Endothelial cell of umbilical vein (primary cell): ENCODE measurements at regions not wholly inside any gene's neighbourhood (a gene's known extent, or its start where the extent isn't known, plus 50 kb on each side); places are given as distances from the start of the nearest gene placed in this dataset.

Experiments used
- EZH2 ChIP-seq: IDR thresholded peaks from 2 replicates; pipeline ENCODE4 v1.6.1; 2012; ENCODE audit warnings: borderline replicate concordance, low read depth, mild to moderate bottlenecking, moderate library complexity, low read length, inconsistent platforms; ENCODE audit not compliant: severe bottlenecking
- GATA2 ChIP-seq: IDR thresholded peaks from 2 replicates; pipeline ENCODE4 v1.7.0; 2011; ENCODE audit warnings: low read depth, mild to moderate bottlenecking, moderate library complexity, mixed read lengths, low read length; ENCODE audit not compliant: insufficient read length, insufficient read depth
- JUN ChIP-seq: IDR thresholded peaks from 2 replicates; pipeline ENCODE4 v1.6.1; 2011; ENCODE audit warnings: borderline replicate concordance, low read depth; ENCODE audit not compliant: insufficient read length, insufficient read depth
- MYC ChIP-seq: IDR thresholded peaks from one replicate; pipeline ENCODE4 v1.6.1; 2011; ENCODE audit warnings: mild to moderate bottlenecking, low read depth, low read length
- POLR2A ChIP-seq: IDR thresholded peaks from 2 replicates; pipeline ENCODE4 v1.6.1; 2012; ENCODE audit warnings: low read depth, mild to moderate bottlenecking, control low read depth, low read length
- POLR2AphosphoS5 ChIP-seq: IDR thresholded peaks from 2 replicates; pipeline ENCODE4 v1.6.1; 2012; ENCODE audit warnings: low read depth, mild to moderate bottlenecking, control low read depth, low read length, moderate library complexity; ENCODE audit not compliant: insufficient read depth
- TF ChIP-seq, protein P1 (sequence below), 2 donors: IDR thresholded peaks; 1 replicate in 1 of 2; 2 replicates in 1 of 2; pipeline ENCODE4 v1.5.1; 2011; ENCODE audit warnings: low read length in 2 of 2, mild to moderate bottlenecking in 2 of 2, moderate library complexity in 2 of 2, control low read depth in 1 of 2, inconsistent platforms in 1 of 2, low read depth in 1 of 2; ENCODE audit not compliant: insufficient read depth in 1 of 2; ENCODE audit errors: extremely low read depth in 1 of 2

DNA sequence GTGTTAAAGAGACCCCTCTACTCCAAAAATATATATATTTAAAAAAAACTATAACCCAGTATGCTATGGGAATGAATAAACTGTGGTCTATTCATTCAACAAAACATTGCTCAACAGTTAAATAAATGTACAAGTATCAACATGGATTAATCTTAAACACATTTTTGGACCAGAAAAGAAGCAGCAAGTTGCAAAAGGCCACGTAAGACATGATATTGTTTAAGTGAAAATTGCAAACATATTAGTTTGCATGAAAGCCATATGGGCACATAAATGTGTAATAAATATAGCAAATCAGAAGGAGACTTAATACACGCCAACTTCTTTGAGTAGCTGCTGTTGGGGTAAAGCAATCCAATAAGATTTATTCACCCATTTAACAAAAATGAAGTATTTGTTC lies 321.5 kb downstream of the FBXO15 start:
- TF ChIP-seq, protein P1, sequence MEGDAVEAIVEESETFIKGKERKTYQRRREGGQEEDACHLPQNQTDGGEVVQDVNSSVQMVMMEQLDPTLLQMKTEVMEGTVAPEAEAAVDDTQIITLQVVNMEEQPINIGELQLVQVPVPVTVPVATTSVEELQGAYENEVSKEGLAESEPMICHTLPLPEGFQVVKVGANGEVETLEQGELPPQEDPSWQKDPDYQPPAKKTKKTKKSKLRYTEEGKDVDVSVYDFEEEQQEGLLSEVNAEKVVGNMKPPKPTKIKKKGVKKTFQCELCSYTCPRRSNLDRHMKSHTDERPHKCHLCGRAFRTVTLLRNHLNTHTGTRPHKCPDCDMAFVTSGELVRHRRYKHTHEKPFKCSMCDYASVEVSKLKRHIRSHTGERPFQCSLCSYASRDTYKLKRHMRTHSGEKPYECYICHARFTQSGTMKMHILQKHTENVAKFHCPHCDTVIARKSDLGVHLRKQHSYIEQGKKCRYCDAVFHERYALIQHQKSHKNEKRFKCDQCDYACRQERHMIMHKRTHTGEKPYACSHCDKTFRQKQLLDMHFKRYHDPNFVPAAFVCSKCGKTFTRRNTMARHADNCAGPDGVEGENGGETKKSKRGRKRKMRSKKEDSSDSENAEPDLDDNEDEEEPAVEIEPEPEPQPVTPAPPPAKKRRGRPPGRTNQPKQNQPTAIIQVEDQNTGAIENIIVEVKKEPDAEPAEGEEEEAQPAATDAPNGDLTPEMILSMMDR (IDR thresholded peaks at IDR 0.05; ENCODE audit: extremely low read depth in 1 of 2, insufficient read depth in 1 of 2, low read depth in 1 of 2, low read length in 2 of 2): no peak
- TF ChIP-seq EZH2 (no peak), MYC (no peak), POLR2AphosphoS5 (no peak), POLR2A (no peak), GATA2 (no peak), JUN (no peak)
